K562 (cell line): ENCODE measurements at regions not wholly inside any gene's neighbourhood (a gene's known extent, or its start where the extent isn't known, plus 50 kb on each side); places are given as distances from the start of the nearest gene placed in this dataset.

Experiments
- BRF1 ChIP-seq: IDR thresholded peaks from 3 replicates; pipeline ENCODE4 v1.6.1; 2011; ENCODE audit warnings: borderline replicate concordance, mild to moderate bottlenecking; ENCODE audit not compliant: insufficient read length; ENCODE audit errors: extremely low read depth
- DPF2 ChIP-seq: fragments of 450-650 bp; IDR thresholded peaks from 2 replicates; pipeline ENCODE4 v1.6.1; 2016
- E4F1 ChIP-seq: fragments of 250-450 bp; sonication (Bioruptor Pico); IDR thresholded peaks from 2 replicates; pipeline ENCODE4 v1.5.0; 2021; ENCODE audit warnings: mild to moderate bottlenecking, borderline replicate concordance
- ETS1 ChIP-seq: conservative IDR thresholded peaks from 2 replicates; pipeline ENCODE4 v1.6.1; 2011; ENCODE audit warnings: low read depth, mild to moderate bottlenecking, low read length; ENCODE audit not compliant: control insufficient read depth
- FOXA1 ChIP-seq: fragments of 450-650 bp; IDR thresholded peaks from 2 replicates; pipeline ENCODE4 v1.6.1; 2016; ENCODE audit warnings: mild to moderate bottlenecking, borderline replicate concordance
- HDAC1 ChIP-seq, 2 experiments: fragments of 450-650 bp; IDR thresholded peaks; 2 replicates each; pipeline ENCODE4 v1.6.1; 2016 to 2017; ENCODE audit warnings: inconsistent platforms in 1 of 2, mild to moderate bottlenecking in 1 of 2, moderate library complexity in 1 of 2
- HDAC2 ChIP-seq: fragments of 450-650 bp; IDR thresholded peaks from 2 replicates; pipeline ENCODE4 v1.6.1; 2016; ENCODE audit warnings: mild to moderate bottlenecking
- NFXL1 ChIP-seq: fragments of 450-650 bp; formaldehyde crosslinking; IDR thresholded peaks from 2 replicates; pipeline ENCODE4 v1.4.0; 2021; ENCODE audit warnings: mild to moderate bottlenecking
- POLR2G ChIP-seq: fragments of 200-400 bp; formaldehyde crosslinking; IDR thresholded peaks from 2 replicates; pipeline ENCODE4 v1.6.1; 2017; ENCODE audit warnings: low read depth, mild to moderate bottlenecking, antibody characterized with exemption, low read length, moderate library complexity
- RB1 ChIP-seq: fragments of 450-650 bp; IDR thresholded peaks from 2 replicates; pipeline ENCODE4 v1.6.1; 2017; ENCODE audit warnings: low read depth, mild to moderate bottlenecking
- SMARCE1 ChIP-seq: fragments of 450-650 bp; IDR thresholded peaks from 2 replicates; pipeline ENCODE4 v1.7.1; 2016; ENCODE audit warnings: mild to moderate bottlenecking
- TAF9B ChIP-seq: fragments of 450-650 bp; IDR thresholded peaks from 2 replicates; pipeline ENCODE4 v1.6.1; 2018; ENCODE audit warnings: mild to moderate bottlenecking; ENCODE audit not compliant: partially characterized antibody
- TGIF2 ChIP-seq: sonication (generic); formaldehyde crosslinking; IDR thresholded peaks from 2 replicates; pipeline ENCODE4 v1.8.1; 2022; ENCODE audit warnings: mild to moderate bottlenecking, missing genetic modification reagents, moderate library complexity
- ZBTB1 ChIP-seq: sonication (generic); formaldehyde crosslinking; IDR thresholded peaks from 2 replicates; pipeline ENCODE4 v1.8.1; 2023; ENCODE audit warnings: missing genetic modification reagents, low read depth, mild to moderate bottlenecking, borderline replicate concordance
- ZFP36 ChIP-seq: fragments of 150-350 bp; IDR thresholded peaks from 2 replicates; pipeline ENCODE4 v1.6.1; 2018; ENCODE audit warnings: low read length, low read depth; ENCODE audit not compliant: partially characterized antibody
- ZNF445 ChIP-seq: fragments of 250-450 bp; sonication (Bioruptor Pico); IDR thresholded peaks from 2 replicates; pipeline ENCODE4 v1.4.0; 2020; ENCODE audit warnings: low read depth, mild to moderate bottlenecking, moderate library complexity
- TF ChIP-seq, protein P1 (sequence below): fragments of 250-450 bp; sonication (Bioruptor Pico); IDR thresholded peaks from 2 replicates; pipeline ENCODE4 v1.5.0; 2020; ENCODE audit warnings: mild to moderate bottlenecking, borderline replicate concordance
- TF ChIP-seq, protein P2 (sequence below): fragments of 250-450 bp; sonication (Bioruptor Pico); IDR thresholded peaks from 2 replicates; pipeline ENCODE4 v1.8.0; 2022; ENCODE audit warnings: inconsistent platforms

DNA sequence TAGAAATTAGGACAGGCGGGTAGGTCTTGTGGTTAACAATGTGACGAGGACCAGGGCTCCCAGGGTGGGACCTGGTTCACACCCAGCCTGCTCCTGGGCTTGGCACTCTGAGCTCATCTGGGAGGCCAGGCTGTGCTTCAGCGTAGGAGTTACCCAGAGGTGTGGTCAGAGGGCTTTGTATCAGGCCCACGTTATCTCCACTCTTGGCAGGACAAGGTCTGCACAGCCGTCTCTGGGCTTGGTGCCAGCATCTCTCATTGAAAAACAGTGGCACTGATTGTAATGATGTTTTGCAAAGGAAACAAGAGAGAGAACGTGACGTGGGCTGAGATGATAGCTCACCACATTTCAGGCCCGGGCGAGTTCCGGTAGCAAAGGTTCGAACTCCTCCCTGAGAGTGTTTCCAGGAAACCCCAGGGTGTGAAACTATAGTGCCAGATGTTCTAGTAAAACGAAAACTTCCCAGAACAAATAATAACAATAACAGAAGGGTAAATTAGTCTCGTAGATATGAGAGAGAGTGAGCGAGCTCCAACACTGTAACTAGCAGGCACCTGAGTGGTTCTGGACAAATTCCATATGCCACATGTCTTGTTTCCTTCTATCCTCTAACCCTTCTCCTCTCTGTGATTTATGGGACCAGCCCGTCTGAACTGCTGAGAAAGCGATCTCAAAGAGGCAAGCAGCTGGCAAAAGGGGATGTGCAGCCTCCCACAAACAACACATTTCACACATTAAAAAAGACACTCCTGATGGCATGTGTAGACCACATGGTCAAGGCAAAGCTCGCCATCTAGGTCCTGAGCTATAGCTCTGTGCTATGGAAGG, 227.3 kb downstream of the KTN1 start (continued):
- TF ChIP-seq, protein P1, sequence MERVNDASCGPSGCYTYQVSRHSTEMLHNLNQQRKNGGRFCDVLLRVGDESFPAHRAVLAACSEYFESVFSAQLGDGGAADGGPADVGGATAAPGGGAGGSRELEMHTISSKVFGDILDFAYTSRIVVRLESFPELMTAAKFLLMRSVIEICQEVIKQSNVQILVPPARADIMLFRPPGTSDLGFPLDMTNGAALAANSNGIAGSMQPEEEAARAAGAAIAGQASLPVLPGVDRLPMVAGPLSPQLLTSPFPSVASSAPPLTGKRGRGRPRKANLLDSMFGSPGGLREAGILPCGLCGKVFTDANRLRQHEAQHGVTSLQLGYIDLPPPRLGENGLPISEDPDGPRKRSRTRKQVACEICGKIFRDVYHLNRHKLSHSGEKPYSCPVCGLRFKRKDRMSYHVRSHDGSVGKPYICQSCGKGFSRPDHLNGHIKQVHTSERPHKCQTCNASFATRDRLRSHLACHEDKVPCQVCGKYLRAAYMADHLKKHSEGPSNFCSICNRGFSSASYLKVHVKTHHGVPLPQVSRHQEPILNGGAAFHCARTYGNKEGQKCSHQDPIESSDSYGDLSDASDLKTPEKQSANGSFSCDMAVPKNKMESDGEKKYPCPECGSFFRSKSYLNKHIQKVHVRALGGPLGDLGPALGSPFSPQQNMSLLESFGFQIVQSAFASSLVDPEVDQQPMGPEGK (CRISPR knock-in tag), result no peak
- TF ChIP-seq E4F1 (no peak), ZFP36 (no peak), RB1 (no peak), HDAC1 (IDR thresholded peaks at IDR 0.05) (0 out of 4 replicates have a peak, but pooled peaks of 1 of the 2 experiments have one; percentile 21), ZBTB1 (CRISPR knock-in tag) (no peak), ETS1 (no peak), POLR2G (no peak), HDAC2 (peak; percentile 73; the same call in 1 of the 2 replicates), TGIF2 (CRISPR knock-in tag) (no peak), NFXL1 (CRISPR knock-in tag) (no peak), BRF1 (no peak), SMARCE1 (peak; percentile 63; the same call in 1 of the 2 replicates), FOXA1 (no peak), DPF2 (peak; percentile 67), TAF9B (no peak), ZNF445 (CRISPR knock-in tag) (no peak)
- TF ChIP-seq, protein P2, sequence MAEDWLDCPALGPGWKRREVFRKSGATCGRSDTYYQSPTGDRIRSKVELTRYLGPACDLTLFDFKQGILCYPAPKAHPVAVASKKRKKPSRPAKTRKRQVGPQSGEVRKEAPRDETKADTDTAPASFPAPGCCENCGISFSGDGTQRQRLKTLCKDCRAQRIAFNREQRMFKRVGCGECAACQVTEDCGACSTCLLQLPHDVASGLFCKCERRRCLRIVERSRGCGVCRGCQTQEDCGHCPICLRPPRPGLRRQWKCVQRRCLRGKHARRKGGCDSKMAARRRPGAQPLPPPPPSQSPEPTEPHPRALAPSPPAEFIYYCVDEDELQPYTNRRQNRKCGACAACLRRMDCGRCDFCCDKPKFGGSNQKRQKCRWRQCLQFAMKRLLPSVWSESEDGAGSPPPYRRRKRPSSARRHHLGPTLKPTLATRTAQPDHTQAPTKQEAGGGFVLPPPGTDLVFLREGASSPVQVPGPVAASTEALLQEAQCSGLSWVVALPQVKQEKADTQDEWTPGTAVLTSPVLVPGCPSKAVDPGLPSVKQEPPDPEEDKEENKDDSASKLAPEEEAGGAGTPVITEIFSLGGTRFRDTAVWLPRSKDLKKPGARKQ (CRISPR knock-in tag), result no peak
